ENCODE measurements at regions not wholly inside any gene's neighbourhood (a gene's known extent, or its start where the extent isn't known, plus 50 kb on each side); places are given as distances from the start of the nearest gene placed in this dataset.

GRCh38 chr5:23756779-23757178, 249.4 kb downstream of the PRDM9 start:
- H3K9me3 ChIP-seq (replicated peaks; ENCODE audit: control insufficient read depth, insufficient read depth, low read depth, low read length), result no peaks in the 10 kb centered on the region
- H3K4me3 ChIP-seq, result no peak overlapping the region
- H3K9me1 ChIP-seq (ENCODE audit: control insufficient read depth, insufficient read depth, low read length), result no peaks in the 10 kb centered on the region
- H3K4me1 ChIP-seq (replicated peaks in 1 of 2; ENCODE audit: control insufficient read depth in 2 of 2, insufficient read depth in 2 of 2, low read length in 2 of 2), result no peaks in the 10 kb centered on the region
- H3K27ac ChIP-seq (ENCODE audit: extremely low read depth, low read depth, low read length), result no peak overlapping the region
- H4K20me1 ChIP-seq (replicated peaks; ENCODE audit: control insufficient read depth, insufficient read depth, low read length), result no peaks in the 10 kb centered on the region
- no peak overlapping the region for H3K4me2 ChIP-seq (ENCODE audit: insufficient read depth, low read length)
- no peak for DNase-seq (ENCODE audit: extremely low read depth in 1 of 4, low spot score in 3 of 4)
- H3K9ac ChIP-seq (ENCODE audit: insufficient read depth in 1 of 2, low read depth in 2 of 2, low read length in 2 of 2), result no peak overlapping the region
- H3K79me2 ChIP-seq (ENCODE audit: control insufficient read depth, insufficient read depth, low read length), result no peaks in the 10 kb centered on the region
- no peak for TF ChIP-seq CEBPG (CRISPR knock-in tag; IDR thresholded peaks at IDR 0.05)
- peak in 1 of 2 experiments; percentile 96; a peak in 2 of 4 replicates for TF ChIP-seq CEBPG (tag; conservative IDR thresholded peaks at IDR 0.05 in 1 of 2, IDR thresholded peaks at IDR 0.05 in 1 of 2)
- TF ChIP-seq CCNT2 (IDR thresholded peaks at IDR 0.05; ENCODE audit: borderline replicate concordance, extremely low read depth, insufficient read length, low read depth, low read length), result no peak
- TF ChIP-seq CEBPB (tag; IDR thresholded peaks at IDR 0.05), result peak; percentile 80
- H3K36me3 ChIP-seq (ENCODE audit: control insufficient read depth, insufficient read depth, low read length), result no peaks in the 10 kb centered on the region
- H2AFZ ChIP-seq (ENCODE audit: low read depth, low read length), result no peak overlapping the region
- in situ Hi-C loops (cut with MboI), result no loop called here
- 2% methylated on average over 3 of the region's 3 CpGs for WGBS (ENCODE audit: insufficient coverage, low coverage, missing lambda C conversion rate)
- CTCF ChIA-PET (ENCODE audit: low intra/inter-chr PET ratio), result no interaction called here
- no peak for FAIRE-seq
- no peaks in the 10 kb centered on the region for H3K27me3 ChIP-seq (ENCODE audit: control insufficient read depth in 2 of 2, insufficient read depth in 2 of 2, low read length in 2 of 2)
- no peak for ATAC-seq
- POLR2A ChIA-PET, result no interaction called here
- intact Hi-C loops (cut with micrococcal nuclease), result no loop called here
- BruUV-seq (replicated peaks), result no TSS peak

- TF ChIP-seq STAG1 (CRISPR knock-in tag; IDR thresholded peaks at IDR 0.05; ENCODE audit: borderline replicate concordance) (no peak), PKNOX1 (IDR thresholded peaks at IDR 0.05) (no peak), RNF2 (IDR thresholded peaks at IDR 0.05) (no peak), E2F5 (CRISPR knock-in tag; IDR thresholded peaks at IDR 0.05) (no peak), SPI1 (IDR thresholded peaks at IDR 0.05; ENCODE audit: borderline replicate concordance, low read depth, low read length) (no peak), TAF9B (IDR thresholded peaks at IDR 0.05; ENCODE audit: partially characterized antibody) (no peak), SNAPC5 (CRISPR knock-in tag; IDR thresholded peaks at IDR 0.05) (no peak), SRSF7 (optimal IDR thresholded peaks at IDR 0.05; ENCODE audit: low read depth, low read length) (no peak)
- H3K9me3 ChIP-seq (replicated peaks; ENCODE audit: control insufficient read depth, insufficient read depth, low read depth, low read length), result no peaks in the 10 kb centered on the region; the same call in 1 of the 2 replicates
- no peak overlapping the region for H3K9ac ChIP-seq (ENCODE audit: insufficient read depth in 1 of 2, low read depth in 2 of 2, low read length in 2 of 2)
- no peak overlapping the region for H3K4me3 ChIP-seq
- FAIRE-seq (no peak), ATAC-seq (no peak), DNase-seq (ENCODE audit: extremely low read depth in 1 of 4, low spot score in 3 of 4) (no peak)
- no peaks in the 10 kb centered on the region for H3K4me1 ChIP-seq (replicated peaks in 1 of 2; ENCODE audit: control insufficient read depth in 2 of 2, insufficient read depth in 2 of 2, low read length in 2 of 2)
- H4K20me1 ChIP-seq (replicated peaks; ENCODE audit: control insufficient read depth, insufficient read depth, low read length), result no peaks in the 10 kb centered on the region
- no peaks in the 10 kb centered on the region for H3K9me1 ChIP-seq (ENCODE audit: control insufficient read depth, insufficient read depth, low read length)
- no TSS peak for BruUV-seq (replicated peaks)
- ChIA-PET CTCF (ENCODE audit: low intra/inter-chr PET ratio) (no interaction called here), POLR2A (interaction anchor here (1.1 kb wide), 1 partner anchor 9 kb away, joined by 3 read pairs; no protein-coding TSS in a partner anchor)
- in situ Hi-C loops (cut with MboI) (no loop called here), intact Hi-C loops (cut with micrococcal nuclease) (no loop called here)
- no peaks in the 10 kb centered on the region for H3K79me2 ChIP-seq (ENCODE audit: control insufficient read depth, insufficient read depth, low read length)
- H3K27me3 ChIP-seq (ENCODE audit: control insufficient read depth in 2 of 2, insufficient read depth in 2 of 2, low read length in 2 of 2), result no peaks in the 10 kb centered on the region
- H2AFZ ChIP-seq (ENCODE audit: low read depth, low read length), result no peak overlapping the region
- no peak overlapping the region for H3K4me2 ChIP-seq (ENCODE audit: insufficient read depth, low read length)
- WGBS (ENCODE audit: insufficient coverage, low coverage, missing lambda C conversion rate), result 0% methylated on average over 1 of the region's 1 CpG
- no peaks in the 10 kb centered on the region for H3K36me3 ChIP-seq (ENCODE audit: control insufficient read depth, insufficient read depth, low read length)
- H3K27ac ChIP-seq (ENCODE audit: extremely low read depth, low read depth, low read length), result no peak overlapping the region
Observed at GRCh38 chr5:23763170-23763569, 255.8 kb downstream of the PRDM9 start.
